ENCODE measurements at regions not wholly inside any gene's neighbourhood (a gene's known extent, or its start where the extent isn't known, plus 50 kb on each side); places are given as distances from the start of the nearest gene placed in this dataset.
"Not testable (repeated sequence)": the region's sequence is repeated elsewhere in the genome, so short reads cannot be mapped to it uniquely, and the experiment has no call there.

- no peaks in the 10 kb centered on the region for H3K36me3 ChIP-seq
- no peak overlapping the region for H3K4me3 ChIP-seq
- TF ChIP-seq EP300 (IDR thresholded peaks at IDR 0.05; ENCODE audit: low read depth) (no peak), POLR2A (IDR thresholded peaks at IDR 0.05) (no peak), CTCF (IDR thresholded peaks at IDR 0.05) (no peak), POLR2AphosphoS5 (IDR thresholded peaks at IDR 0.05) (no peak)
- H3K27ac ChIP-seq, result no peak overlapping the region
- H3K27me3 ChIP-seq, result no peaks in the 10 kb centered on the region
- WGBS, 2 donors (ENCODE audit: low coverage in 1 of 2), result 62 to 64% methylated on average over 7 to 10 of the region's 10 CpGs
- DNase-seq, result no peak
- peaks cover 0 to 4% of the 10 kb centered on the region in 2 donors for H3K9me3 ChIP-seq
- H3K4me1 ChIP-seq, result no peaks in the 10 kb centered on the region
- in situ Hi-C loops (cut with MboI; ENCODE audit: low pct_ligation_motif_present in 1 of 4, low pct_unique_long_range_greater_than_20kb in 1 of 4, low sequenced_read_pairs in 3 of 4), result no loop called here
- intact Hi-C loops (cut with DNase I; ENCODE audit: low total_unique reads), result no loop called here
Observed at GRCh38 chr12:30164382-30165318, 380.9 kb upstream of the TMTC1 start.

- 64% methylated on average over 9 of the region's 22 CpGs; no CpG with 5 or more reads in 1 of the 2 donors for WGBS, 2 donors (ENCODE audit: low coverage in 1 of 2)
- in situ Hi-C loops (cut with MboI; ENCODE audit: low pct_ligation_motif_present in 1 of 4, low pct_unique_long_range_greater_than_20kb in 1 of 4, low sequenced_read_pairs in 3 of 4); H3K36me3 ChIP-seq; DNase-seq; H3K4me1 ChIP-seq; H3K27me3 ChIP-seq; H3K27ac ChIP-seq; H3K9me3 ChIP-seq; intact Hi-C loops (cut with DNase I; ENCODE audit: low total_unique reads); H3K4me3 ChIP-seq: not testable (repeated sequence)
Observed at GRCh38 chr12:30156833-30157232, 373.1 kb upstream of the TMTC1 start.

- intact Hi-C loops (cut with DNase I; ENCODE audit: low total_unique reads), result no loop called here
- no peak for DNase-seq
- no peaks in the 10 kb centered on the region for H3K4me1 ChIP-seq
- H3K4me3 ChIP-seq, result no peak overlapping the region
- H3K9me3 ChIP-seq, result no peaks in the 10 kb centered on the region
- no peak overlapping the region for H3K27ac ChIP-seq
- H3K36me3 ChIP-seq, result no peaks in the 10 kb centered on the region
- TF ChIP-seq CTCF (IDR thresholded peaks at IDR 0.05) (no peak), POLR2A (IDR thresholded peaks at IDR 0.05) (no peak), EP300 (IDR thresholded peaks at IDR 0.05; ENCODE audit: low read depth) (no peak), POLR2AphosphoS5 (IDR thresholded peaks at IDR 0.05) (no peak)
- WGBS, 2 donors (ENCODE audit: low coverage in 1 of 2), result 84 to 100% methylated on average over 1 to 6 of the region's 6 CpGs
- H3K27me3 ChIP-seq, result no peaks in the 10 kb centered on the region
- in situ Hi-C loops (cut with MboI; ENCODE audit: low pct_ligation_motif_present in 1 of 4, low pct_unique_long_range_greater_than_20kb in 1 of 4, low sequenced_read_pairs in 3 of 4), result no loop called here
Observed at GRCh38 chr12:30155001-30155730, 371.4 kb upstream of the TMTC1 start.

GRCh38 chr12:30153981-30154380 lies 370.2 kb upstream of the TMTC1 start:
- intact Hi-C loops (cut with DNase I; ENCODE audit: low total_unique reads), result no loop called here
- Histone ChIP-seq H3K27me3 (no peaks in the 10 kb centered on the region), H3K9me3 (no peaks in the 10 kb centered on the region), H3K27ac (no peak overlapping the region), H3K36me3 (no peaks in the 10 kb centered on the region), H3K4me3 (no peak overlapping the region), H3K4me1 (no peaks in the 10 kb centered on the region)
- in situ Hi-C loops (cut with MboI; ENCODE audit: low pct_ligation_motif_present in 1 of 4, low pct_unique_long_range_greater_than_20kb in 1 of 4, low sequenced_read_pairs in 3 of 4), result no loop called here
- no peak for TF ChIP-seq POLR2A (IDR thresholded peaks at IDR 0.05)
- TF ChIP-seq CTCF (IDR thresholded peaks at IDR 0.05), result no peak
- TF ChIP-seq POLR2AphosphoS5 (IDR thresholded peaks at IDR 0.05), result no peak
- no peak for TF ChIP-seq EP300 (IDR thresholded peaks at IDR 0.05; ENCODE audit: low read depth)
- WGBS, 2 donors (ENCODE audit: low coverage in 1 of 2), result 82% methylated on average over 1 of the region's 1 CpG; no CpG with 5 or more reads in 1 of the 2 donors
- DNase-seq, result no peak
